NCI-H82 (cell line): ENCODE measurements at regions not wholly inside any gene's neighbourhood (a gene's known extent, or its start where the extent isn't known, plus 50 kb on each side); places are given as distances from the start of the nearest gene placed in this dataset.
"Not testable (repeated sequence)": the region's sequence is repeated elsewhere in the genome, so short reads cannot be mapped to it uniquely, and the experiment has no call there.

Experiments used
- DNase-seq: peaks from one replicate; lab custom pipeline; 2025; lab: John Stamatoyannopoulos, UW

DNA sequence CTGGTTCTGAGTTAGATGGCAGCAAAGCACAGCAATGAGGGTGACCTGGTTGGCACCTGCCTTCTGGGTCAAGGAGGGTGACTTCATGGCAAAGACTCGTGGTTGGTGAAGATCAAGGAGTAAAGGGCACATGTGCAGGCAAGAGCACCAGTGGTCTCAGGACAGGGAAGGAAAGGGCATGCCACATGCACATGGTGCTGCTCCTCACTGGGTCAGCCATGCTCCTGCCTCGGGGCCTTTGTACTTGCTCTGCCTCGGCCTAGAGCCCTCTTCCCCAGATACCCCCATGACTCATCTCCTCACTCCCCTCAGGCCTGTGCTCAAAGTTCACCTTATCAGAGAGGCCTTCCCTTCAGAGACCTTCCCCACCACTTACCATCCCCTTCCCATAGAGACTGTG is 106.7 kb upstream of the KDM7A start:
- DNase-seq: no peak

DNA sequence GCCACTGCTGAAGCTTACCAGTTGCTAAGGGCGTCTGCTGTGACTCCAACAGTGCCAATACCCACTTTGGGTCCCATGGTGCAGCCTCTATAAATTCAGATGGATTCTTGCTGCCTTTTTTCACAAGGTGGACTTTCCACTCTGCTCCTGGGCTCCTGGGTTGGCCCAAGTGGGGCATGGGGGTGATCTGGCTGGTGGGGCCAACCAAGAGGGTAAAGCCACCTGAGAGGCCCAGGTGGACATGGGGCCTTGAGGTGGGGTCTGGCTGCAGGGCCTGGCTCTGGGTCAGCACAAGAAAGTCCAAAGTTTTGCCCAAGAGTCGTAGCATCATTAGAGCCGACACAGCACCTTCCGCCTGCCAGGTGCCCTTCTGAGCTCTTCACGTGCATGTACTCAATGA is 105.2 kb upstream of the KDM7A start:
- DNase-seq: no peak

DNA sequence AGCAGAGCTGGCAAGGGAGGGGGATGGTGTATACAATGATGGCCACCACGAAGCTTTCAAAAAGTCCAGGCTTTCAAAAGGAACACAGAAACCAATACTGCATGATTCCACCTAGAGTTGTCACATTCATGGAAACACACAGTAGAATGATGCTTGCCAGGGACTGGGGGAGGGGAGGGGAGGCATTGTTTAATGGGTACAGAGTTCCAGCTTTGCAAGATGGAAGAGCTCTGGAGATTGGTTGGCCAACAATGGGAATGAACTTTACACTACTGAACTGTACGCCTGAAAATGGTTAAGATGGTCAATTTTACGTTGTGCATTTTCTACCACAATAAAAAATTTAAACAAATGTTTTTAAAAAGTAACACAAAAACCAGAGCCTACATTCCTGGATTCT is 104.5 kb upstream of the KDM7A start:
- no peak for DNase-seq

DNA sequence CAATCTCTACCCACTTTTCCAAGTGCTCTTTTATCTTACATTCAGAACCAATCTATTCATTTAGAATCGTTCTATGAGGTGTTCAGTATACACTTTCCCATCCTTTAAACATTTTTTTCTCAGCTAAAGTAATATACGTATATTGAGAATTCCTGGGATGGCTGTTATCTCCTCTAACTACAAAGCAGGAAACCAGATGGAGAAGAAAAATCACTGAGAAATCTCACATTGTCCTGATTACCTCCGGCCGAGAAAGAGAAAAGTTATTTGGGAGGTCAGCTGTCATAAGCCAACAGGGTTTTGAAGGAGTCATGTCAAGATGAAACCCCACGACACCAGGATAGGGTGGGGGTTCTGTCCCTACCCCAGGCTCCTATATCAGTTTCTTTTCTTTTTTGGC is 99.2 kb upstream of the KDM7A start:
- DNase-seq: no peak

DNA sequence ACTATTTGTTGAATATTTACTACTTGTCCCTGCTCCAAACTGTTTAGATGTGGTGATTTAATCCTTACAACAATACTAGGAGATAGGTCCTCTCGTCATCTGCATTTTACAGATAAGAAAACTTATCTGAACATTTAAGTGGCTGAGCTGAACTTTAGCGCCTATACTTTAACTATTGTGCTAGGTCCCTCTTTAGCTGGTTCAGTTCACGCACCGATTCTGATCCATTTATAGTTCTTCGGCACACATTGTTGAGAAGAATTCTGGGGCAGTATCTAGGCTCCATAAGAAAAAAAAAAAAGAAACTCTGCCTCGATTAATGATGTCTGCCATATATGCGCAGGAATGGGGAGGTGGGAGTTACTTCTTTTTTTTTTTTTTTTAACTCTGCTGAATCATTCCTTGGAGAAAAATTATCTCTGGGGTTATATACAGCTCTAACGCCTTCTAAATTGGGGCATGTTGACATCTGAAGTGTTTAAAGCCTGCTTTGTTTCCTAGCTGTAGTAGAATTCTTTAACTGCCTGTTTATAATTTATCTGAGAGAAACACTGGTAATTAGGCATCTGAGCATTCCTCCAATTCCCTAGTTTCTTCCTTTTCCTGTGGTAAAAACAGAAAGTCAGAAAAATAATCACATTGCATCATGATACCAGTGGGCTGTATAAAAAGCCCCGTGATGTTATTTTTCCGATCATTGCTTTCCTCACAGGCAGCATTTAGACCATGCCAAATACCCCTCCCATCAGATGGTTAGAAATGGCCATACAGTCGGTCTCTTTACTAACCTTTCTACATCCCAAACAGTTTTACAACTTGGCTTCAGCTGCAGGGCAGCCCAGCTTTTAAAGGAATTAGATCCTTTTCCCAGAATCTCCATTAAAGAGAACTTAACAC is 98.5 kb upstream of the KDM7A start:
- DNase-seq: no peak

DNA sequence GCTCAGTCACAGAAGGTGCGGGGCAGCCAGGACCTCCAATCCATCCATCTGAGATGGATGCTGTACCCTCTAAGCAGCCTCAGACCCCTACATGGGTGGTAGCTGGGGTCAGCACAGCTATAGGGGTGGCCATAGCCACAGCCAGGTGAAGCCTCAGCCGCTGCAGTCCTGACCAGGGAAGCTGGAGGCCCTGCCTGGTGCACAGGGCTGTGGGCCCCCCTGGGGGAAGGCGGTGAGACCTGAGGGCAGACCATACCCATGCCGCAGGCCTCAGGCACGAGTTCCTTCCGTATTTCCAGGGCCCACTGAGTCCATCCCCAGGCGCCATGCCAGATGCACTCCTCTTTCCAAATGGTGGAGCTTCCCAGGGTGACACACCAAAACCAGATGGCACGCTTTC is 96.6 kb upstream of the KDM7A start:
- no peak for DNase-seq

DNA sequence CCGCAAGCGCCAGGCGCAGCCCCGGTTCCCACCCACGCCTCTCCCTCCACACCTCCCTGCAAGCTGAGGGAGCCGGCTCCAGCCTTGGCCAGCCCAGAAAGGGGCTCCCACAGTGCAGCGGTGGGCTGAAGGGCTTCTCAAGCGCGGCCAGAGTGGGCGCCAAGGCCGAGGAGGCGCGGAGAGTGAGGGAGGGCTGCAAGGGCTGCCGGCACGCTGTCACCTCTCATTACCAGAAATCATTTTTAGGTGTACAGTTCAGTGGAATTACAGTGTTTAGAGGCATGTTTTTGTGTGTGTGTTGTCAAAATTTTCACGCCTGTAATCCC is 94.8 kb upstream of the KDM7A start:
- not testable (repeated sequence) for DNase-seq

DNA sequence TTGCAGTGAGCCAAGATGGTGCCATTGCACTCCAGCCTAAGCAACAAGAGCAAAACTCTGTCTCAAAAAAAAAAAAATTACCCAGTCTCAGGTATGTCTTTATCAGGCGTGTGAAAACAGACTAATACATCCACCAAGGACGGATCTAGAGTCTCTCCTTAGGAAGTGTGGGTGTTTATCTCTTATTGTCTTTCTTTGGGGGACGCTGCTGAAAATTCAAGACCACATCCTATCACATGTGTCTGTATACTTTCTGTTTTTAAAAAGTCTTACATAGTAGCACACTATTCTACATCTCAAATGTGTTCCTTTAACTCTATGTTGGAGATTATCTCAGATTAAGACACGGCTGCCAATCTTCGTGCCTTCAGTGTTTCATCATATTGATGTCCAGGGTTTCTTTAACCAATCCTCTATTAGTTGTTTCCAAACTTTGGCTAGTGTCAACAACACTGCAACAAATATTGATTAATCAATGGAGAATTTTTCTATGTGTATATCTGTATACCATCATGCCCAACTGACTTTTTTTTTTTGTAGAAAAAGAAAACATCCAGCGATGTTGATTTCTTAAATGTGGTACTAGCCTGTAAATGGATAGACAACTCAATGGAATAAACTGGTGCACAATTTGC is 92.3 kb upstream of the KDM7A start:
- no peak for DNase-seq

DNA sequence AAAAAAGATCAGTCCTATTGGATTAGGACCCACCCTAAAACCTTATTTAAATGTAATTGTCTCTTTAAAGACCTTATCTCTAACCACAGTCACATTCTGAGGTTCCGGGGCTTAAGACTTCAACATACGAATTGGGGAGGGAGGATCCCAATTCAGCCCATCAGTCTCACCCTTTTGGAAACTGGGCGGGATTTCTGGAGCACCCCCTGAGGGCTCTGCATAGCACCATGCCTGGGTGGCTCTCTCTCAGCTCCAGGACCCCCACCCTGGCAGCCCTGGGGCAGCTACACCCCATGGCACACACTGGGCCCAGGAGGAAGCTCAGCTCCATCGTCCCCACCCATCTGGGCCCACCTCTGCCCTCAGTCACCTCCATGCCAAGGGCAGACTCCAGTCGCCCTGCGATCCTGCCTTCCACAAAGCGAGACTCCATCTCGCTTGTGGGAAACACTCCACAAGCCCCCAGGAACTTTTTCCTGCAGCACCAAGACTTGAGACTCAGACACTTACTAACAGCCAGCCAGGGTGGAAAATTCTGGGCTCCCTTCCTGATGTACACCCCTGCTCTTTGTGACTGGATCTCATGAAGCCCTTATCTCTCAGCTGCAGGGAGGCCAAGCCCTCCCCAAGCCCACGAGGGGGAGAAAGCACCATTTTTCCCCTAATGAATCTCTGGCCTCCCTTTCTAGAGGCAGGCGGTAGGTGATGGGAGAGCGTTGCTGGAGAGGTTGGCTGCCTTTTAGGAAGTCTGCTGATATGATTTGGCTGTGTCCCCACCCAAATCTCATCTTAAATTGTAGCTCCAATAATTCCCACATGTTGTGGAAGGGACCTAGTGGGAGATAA is 90.8 kb upstream of the KDM7A start:
- DNase-seq: no peak

DNA sequence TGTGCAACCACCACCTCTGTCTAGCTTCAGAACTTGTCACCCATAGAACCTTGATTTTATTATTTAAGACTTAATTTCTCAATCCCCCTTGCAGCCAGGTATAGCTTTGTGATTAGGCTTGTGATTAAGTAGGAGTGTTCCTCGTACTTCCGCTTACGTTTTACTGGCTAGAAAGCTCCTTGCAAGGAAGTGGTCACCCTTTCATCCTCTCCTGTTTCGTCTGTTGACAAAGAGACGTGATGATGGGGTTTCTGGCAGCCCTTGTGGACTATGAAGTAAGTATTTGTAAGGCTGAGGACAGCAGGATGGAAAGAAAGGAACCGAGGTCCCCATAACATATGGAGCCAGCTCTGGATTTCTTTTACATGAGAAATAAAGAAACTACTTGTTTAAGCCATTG is 86.5 kb upstream of the KDM7A start:
- DNase-seq: no peak

DNA sequence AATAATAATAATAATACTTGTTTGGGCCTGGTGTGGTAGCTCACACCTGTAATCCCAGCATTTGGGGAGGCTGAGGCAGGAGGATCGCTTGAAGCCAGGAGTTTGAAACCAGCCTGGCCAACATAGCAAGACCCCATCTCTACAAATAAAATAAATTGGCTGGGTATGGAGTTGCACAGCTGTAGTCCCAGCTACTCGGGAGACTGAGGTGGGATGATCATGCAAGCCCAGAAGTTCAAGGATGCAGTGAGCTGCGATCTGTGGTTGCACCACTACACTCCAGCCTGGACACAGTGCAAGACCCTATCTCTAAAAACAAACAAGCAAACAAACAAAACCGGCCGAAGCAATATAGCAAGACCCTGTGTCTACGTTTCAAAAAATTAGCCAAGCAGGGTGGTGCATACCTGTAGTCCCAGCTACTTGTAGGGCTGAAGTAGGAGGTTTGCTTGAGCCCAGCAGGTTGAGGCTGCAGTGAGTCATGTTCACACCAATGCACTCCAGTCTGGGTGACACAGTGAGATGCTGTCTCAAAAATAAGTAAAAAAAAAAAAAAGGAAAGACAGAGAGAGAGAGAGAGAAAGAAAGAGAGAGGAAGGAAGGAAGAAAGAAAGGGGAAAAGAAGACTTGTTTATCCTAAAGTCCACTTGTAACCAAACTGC is 85.6 kb upstream of the KDM7A start:
- DNase-seq: no peak

DNA sequence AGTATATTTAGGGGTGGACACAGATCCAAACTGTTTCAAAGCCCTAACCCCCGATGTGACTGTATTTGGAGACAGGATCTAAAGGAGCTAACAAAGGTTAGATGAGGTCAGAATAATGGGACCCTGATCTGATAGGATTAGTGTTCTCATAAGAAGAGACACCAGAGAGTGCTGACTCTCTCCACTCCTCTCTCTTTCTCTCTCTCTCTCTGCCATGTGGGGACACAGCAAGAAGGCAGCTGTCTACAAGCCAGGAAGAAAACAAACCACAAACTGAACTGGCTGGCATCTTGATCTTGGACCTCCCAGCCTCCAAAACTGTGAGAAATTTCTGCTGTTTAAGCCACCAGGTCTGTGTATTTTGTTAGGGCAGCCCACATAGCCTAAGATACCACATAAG is 84.7 kb upstream of the KDM7A start:
- DNase-seq: peak; percentile 87

DNA sequence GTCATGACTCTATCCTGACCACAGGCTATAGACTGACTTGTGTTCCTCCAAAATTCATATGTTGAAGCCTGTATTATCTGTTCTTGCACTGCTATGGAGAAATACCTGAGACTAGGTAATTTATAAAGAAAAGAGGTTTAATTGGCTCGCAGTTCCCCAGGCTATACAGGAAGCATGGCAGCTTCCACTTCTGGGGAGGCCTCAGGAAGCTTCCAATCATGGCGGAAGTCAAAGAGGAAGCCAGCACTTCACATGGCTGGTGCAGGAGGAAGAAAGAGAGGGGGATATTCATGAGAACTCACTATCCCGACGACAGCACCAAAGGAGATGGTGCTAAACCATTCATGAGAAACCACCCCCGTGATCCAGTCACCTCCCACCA is 84.3 kb upstream of the KDM7A start:
- no peak for DNase-seq

DNA sequence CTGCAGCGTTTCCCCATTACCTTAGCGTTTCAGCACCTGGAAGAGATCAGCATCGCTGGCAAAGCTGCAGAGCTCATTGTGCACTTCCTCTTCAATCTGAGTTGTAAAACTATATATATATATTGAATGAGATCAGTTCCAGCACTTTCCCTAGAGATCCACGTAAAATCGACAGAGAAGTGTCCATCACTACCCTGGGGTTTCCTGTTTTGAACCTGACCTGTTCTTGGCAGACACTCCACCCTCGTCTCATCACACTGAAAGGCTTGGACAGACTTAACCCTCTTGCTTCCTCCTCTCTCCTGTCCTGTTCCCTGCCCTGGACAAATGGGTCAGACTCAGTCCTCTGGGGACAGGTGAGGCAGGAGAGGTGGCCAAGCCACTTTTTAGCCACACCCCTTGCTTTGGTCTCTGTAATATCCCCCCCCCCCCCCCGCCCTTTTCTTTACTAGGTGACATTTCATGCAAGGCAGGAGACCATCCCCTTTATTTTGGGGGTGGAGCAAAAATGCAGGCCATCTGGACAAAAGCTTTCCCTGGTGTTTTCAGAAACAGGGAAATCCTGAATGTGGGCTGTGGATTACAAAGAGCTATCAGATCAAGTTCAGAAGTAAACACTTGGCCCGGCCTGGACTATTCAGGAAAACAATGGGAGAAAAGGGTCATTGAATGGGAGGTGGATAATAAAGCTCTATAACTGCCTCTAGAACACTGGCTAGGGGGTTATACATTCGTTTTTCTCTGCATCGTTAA is 83.7 kb upstream of the KDM7A start:
- DNase-seq: peak; percentile 59

DNA sequence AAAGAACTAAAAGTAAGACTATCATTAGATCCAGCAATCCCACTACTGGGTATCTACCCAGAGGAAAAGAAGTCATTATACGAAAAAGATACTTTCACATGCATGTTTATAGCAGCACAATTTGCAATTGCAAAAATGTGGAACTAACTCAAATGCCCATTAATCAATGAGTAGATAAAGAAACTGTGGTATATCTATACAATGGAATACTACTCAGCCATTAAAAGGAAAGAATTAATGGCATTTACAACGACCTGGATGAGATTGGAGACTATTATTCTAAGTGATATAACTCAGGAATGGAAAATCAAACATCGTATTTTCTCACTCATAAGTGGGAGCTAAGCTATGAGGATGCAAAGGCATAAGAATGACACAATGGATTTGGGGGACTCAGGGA is 80.5 kb upstream of the KDM7A start:
- not testable (repeated sequence) for DNase-seq

DNA sequence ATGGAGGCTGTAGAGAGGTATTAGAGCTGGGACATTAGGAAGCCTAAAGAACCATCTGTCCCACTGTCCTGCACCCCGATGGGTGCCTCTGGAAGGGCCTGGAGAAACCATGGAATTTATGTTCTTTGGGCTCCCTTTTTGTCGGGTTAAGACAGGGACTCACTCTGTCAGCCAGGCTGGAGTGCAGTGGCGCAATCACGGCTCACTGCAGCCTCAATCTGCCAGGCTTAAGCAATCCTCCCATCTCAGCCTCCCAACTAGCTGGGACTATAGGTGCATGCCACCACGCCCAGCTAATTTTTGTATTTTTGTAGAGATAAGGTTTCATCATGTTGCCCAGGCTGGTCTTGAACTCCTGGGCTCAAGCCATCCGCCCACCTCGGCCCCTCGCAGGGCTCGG is 78.2 kb upstream of the KDM7A start:
- DNase-seq: not testable (repeated sequence)

DNA sequence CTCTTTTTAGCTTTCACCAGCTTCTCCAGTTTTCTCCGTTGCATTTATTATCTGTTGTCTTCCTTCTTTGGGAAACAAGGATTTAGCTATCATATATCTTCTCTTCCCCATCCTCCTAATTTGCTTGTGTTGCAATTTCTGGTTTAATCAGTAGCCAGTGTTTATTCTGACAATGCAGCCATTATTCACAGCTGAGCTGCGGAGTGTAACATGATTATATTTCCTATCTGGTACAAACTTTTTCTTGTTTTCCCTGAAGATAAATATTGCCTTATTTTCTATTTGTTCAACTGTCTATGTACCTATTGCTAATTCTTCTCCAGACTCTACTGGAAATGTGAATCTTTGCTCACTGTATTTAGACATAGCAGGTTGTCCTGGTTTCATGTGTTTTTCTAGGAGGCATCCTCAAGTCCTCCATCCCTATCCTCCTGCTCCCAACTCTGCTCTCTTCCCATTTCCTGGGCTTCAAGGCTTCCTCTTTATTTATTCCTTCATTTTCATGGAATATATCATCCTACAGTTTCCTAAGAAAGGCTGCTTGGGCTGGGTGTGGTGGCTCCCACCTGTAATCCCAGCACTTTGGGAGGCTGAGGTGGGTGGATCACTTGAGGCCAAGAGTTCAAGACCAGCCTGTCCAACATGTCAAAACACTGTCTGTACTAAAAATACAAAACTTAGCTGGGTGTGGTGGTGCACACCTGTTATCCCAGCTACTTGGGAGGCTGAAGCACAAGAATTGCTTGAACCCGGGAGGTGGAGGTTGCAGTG is 72.4 kb upstream of the KDM7A start:
- no peak for DNase-seq

DNA sequence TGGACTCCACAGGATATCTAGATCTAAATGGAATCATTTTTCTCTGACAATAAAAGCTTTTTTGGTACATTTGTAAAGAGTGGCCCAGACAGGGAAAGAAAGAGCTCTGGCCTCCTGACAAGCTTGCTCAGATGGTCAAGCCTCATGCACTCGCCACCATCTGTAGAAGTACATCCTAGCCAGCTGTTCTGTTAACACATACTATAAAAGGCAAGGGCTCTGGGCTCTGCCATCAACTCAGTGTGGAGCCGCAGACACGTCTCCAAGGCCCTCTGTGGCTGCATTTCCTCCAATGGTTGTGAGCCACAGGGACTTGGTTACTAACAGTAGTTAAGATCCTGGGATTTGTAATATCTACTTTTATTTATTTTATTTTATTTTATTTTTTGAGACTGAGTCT is 70.8 kb upstream of the KDM7A start:
- no peak for DNase-seq

DNA sequence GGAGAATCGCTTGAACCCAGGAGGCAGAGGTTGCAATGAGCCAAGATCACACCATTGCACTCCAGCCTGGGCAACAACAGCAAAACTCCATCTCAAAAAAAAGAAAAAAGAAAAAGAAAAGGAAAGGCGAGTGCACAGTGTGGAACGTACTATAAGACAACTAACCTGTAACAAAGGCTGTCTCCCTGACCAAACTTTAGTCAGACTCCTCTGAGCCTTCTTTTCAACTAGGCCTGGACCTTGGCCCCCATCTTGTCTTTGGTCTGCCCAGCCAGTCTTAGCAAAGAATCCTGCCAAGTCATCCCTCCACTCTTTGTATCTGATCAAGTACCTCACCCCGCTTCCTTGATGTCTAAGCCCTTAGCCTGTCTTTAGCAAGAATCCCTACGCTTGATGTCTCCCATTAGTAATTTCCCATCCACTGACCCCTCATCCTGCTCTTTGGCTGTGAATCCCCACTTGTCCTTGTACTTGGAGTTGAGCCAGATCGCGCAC is 68.9 kb upstream of the KDM7A start:
- no peak for DNase-seq
